DOHH2 (cell line): ENCODE measurements at regions not wholly inside any gene's neighbourhood (a gene's known extent, or its start where the extent isn't known, plus 50 kb on each side); places are given as distances from the start of the nearest gene placed in this dataset.

Experiments
- CTCF ChIP-seq: fragments of 200-600 bp; sonication (generic); IDR thresholded peaks from one replicate; pipeline ENCODE4 v1.5.1; 2014; ENCODE audit warnings: antibody characterized with exemption, mild to moderate bottlenecking, low read depth, low read length; ENCODE audit not compliant: poor library complexity, severe bottlenecking
- EZH2phosphoT487 ChIP-seq: fragments of 200-600 bp; sonication (generic); IDR thresholded peaks from 2 replicates; pipeline ENCODE4 v1.6.1; 2017; ENCODE audit warnings: borderline replicate concordance, mild to moderate bottlenecking, antibody characterized with exemption, low read length, moderate library complexity, mixed read lengths

- TF ChIP-seq CTCF, result peak; percentile 16
- no peak for TF ChIP-seq EZH2phosphoT487
These were observed 119.3 kb upstream of the CDC42BPA start for GRCh38 chr1:227437495-227438008.
